ENCODE measurements at regions not wholly inside any gene's neighbourhood (a gene's known extent, or its start where the extent isn't known, plus 50 kb on each side); places are given as distances from the start of the nearest gene placed in this dataset.

DNA sequence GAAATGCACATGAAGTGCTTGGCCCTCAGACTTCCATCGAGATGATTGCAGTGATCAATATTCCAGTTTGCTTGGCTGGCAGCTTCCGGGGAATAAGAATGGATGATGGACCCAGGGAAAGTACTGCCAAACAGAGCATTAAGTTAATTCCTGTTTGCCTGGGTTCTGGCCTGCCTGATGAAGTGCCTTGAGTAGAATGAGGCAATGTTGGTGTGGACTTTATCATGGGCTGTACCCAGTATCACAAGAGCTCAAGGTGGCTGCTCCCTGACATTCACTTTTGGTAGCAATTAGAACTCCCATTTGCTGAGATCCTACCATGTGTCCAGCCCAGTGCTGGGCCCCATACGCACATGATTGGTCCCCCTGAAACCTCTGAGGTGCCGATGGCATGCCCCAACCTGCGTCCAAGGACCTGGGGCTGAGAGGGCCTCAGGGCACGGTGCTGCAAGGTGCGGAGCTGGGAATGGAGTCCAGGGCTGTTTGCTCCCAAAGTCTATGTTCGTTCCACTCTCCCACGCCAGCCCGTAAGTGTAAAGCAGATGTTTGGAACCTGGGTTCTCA is 80.7 kb downstream of the SLC25A47 start:
- intact Hi-C loops (cut with micrococcal nuclease) = no loop called here
- TF ChIP-seq, protein P1, sequence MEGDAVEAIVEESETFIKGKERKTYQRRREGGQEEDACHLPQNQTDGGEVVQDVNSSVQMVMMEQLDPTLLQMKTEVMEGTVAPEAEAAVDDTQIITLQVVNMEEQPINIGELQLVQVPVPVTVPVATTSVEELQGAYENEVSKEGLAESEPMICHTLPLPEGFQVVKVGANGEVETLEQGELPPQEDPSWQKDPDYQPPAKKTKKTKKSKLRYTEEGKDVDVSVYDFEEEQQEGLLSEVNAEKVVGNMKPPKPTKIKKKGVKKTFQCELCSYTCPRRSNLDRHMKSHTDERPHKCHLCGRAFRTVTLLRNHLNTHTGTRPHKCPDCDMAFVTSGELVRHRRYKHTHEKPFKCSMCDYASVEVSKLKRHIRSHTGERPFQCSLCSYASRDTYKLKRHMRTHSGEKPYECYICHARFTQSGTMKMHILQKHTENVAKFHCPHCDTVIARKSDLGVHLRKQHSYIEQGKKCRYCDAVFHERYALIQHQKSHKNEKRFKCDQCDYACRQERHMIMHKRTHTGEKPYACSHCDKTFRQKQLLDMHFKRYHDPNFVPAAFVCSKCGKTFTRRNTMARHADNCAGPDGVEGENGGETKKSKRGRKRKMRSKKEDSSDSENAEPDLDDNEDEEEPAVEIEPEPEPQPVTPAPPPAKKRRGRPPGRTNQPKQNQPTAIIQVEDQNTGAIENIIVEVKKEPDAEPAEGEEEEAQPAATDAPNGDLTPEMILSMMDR (IDR thresholded peaks at IDR 0.05; ENCODE audit: borderline replicate concordance) = no peak
- DNase-seq = no peak
- Histone ChIP-seq H3K4me3 (no peak overlapping the region), H3K27me3 (ENCODE audit: low read depth) (no peaks in the 10 kb centered on the region), H3K27ac (replicated peaks) (no peak overlapping the region), H3K4me1 (peaks cover 30% of the 10 kb centered on the region), H3K9me3 (replicated peaks) (no peaks in the 10 kb centered on the region), H3K36me3 (no peaks in the 10 kb centered on the region)

DNA sequence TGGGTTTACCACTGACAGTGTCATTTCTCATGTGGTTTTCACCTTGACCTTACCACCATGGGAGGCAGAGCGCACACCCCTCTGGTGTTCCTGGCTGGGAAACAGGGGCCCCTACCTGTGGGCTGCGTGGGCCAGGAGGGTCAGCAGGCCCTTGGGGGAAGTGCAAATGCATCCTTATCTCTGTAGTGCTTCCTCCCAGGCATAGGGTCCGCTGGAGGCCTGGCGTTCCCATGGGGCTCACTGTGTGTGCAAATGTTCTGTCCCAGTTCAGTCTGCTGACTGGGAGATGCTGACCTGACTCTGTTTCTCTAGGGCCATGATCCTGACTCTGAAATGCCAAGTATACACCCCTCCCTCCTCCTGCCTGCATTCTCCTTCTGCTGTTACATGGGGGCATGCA is 81.3 kb downstream of the SLC25A47 start:
- intact Hi-C loops (cut with micrococcal nuclease) = no loop called here
- no peak for DNase-seq
- TF ChIP-seq, protein P1 (IDR thresholded peaks at IDR 0.05; ENCODE audit: borderline replicate concordance) = no peak
- Histone ChIP-seq H3K36me3 (no peaks in the 10 kb centered on the region), H3K27ac (replicated peaks) (no peak overlapping the region), H3K27me3 (ENCODE audit: low read depth) (no peaks in the 10 kb centered on the region), H3K4me3 (no peak overlapping the region), H3K9me3 (replicated peaks) (no peaks in the 10 kb centered on the region), H3K4me1 (peaks cover 30% of the 10 kb centered on the region)

DNA sequence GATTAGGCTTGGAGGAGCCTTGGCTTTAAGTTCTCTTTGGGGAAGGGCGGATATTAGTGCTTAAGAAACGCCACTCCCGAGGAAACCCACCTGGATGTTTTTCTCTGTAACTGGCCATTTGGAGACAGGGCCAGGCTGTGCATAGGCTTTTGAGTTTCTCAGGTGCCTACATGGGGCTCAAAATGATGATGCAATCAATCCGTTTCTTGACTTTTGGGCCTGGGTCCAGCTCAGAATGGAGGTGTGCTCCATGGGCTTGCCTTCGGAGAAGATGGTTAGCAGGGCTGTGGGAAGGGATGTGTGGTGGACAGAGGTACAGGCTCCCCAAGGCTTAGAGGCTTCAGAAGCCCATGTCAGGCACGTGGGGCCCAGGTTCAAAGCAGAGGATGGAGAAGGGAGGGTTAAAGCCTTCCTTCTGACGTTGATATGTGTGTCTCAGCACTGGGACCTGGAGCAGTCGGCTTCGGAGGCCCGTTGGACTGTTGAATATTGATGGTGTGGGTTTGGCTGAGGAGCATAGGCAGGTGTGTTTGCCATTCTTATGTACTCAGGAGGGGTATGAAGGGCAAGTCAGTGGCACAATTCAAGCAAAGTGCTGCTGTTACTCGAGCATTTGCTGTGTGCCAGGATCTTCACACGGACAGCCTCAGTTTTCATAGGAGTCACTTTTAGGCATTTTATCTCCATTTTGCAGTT is 82.8 kb downstream of the SLC25A47 start:
- no peaks in the 10 kb centered on the region for H3K27me3 ChIP-seq (ENCODE audit: low read depth)
- intact Hi-C loops (cut with micrococcal nuclease) = no loop called here
- H3K4me3 ChIP-seq = no peak overlapping the region
- no peak overlapping the region for H3K27ac ChIP-seq (replicated peaks)
- no peak for DNase-seq
- H3K9me3 ChIP-seq (replicated peaks) = no peaks in the 10 kb centered on the region
- TF ChIP-seq, protein P1 (IDR thresholded peaks at IDR 0.05; ENCODE audit: borderline replicate concordance) = no peak
- H3K36me3 ChIP-seq = no peaks in the 10 kb centered on the region
- H3K4me1 ChIP-seq = peaks cover 21% of the 10 kb centered on the region

DNA sequence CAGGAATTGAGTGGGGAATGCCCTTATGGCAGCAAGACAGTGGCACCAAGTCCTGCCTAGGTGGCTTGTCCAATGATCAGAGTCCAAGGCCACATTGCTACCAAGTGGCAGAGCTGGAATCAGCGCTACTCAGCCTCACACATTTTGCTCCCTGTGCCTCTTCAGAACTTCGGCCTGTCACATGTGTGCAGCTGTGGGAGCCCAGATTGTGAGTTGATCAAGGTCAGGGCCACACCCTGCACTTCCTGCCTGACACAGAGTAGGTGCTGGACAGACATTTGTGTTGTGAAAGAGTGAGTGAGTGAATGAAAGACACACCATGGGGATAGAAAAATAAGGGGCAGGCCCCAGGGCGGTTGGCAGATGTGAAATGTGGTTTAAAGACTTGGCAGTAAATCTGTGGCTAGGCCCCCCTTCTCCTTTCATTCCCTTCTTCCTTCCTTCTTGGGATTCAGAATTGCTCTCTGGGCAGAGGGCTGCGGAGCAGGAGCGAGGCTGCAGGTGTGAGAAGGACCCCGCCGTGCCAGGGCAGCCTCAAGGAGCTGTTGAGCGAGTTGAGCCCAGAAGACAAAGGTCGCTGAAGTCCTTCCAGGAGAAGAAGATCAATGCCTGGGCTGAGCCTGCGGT is 83.5 kb downstream of the SLC25A47 start:
- intact Hi-C loops (cut with micrococcal nuclease) = no loop called here
- H3K27ac ChIP-seq (replicated peaks) = no peak overlapping the region
- TF ChIP-seq, protein P1 (IDR thresholded peaks at IDR 0.05; ENCODE audit: borderline replicate concordance) = no peak

DNA sequence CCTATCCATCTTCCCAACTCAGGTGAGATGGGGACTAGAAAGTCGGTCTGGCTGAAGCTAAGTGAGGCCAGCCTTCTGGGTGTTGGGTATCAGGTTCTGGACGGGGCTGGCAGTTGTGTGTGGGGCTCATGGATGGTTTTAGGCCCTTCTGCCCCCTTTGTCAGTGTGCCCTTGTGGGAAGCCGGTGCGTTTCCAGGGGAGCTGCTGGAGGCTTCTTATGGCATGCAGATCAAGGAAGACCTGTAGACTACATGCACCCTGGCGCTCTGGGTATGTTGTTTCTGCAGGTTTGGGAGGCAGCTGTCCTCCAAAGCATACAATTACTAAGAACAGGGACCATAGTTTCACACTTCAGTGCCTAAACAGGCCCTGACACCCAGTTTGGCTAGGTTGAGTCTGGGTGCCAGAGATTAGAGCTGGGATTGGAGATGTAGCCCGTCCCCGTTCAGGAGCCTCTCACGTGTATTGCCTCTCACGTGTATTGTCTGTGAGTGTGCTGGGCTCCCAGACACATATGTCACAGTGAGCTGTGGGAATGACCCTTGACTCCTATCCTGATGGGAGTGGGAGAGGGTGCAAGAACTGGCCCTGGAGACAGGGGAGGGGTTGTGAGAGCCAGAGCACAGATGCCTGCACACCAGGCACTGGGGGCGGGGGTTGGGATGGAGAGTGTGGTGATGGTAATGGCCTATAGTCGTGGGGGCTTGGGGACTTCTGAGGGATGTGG is 84.4 kb downstream of the SLC25A47 start:
- TF ChIP-seq, protein P1 (IDR thresholded peaks at IDR 0.05; ENCODE audit: borderline replicate concordance) = no peak
- no peak for DNase-seq
- Histone ChIP-seq H3K9me3 (replicated peaks) (no peaks in the 10 kb centered on the region), H3K27ac (replicated peaks) (no peak overlapping the region), H3K4me1 (peaks cover 16% of the 10 kb centered on the region), H3K4me3 (no peak overlapping the region), H3K27me3 (ENCODE audit: low read depth) (no peaks in the 10 kb centered on the region), H3K36me3 (no peaks in the 10 kb centered on the region)
- intact Hi-C loops (cut with micrococcal nuclease) = no loop called here

More for the DNA sequence above, 83.5 kb downstream of the SLC25A47 start:
- no peak overlapping the region for H3K4me3 ChIP-seq
- peaks cover 21% of the 10 kb centered on the region for H3K4me1 ChIP-seq
- H3K27me3 ChIP-seq (ENCODE audit: low read depth) = no peaks in the 10 kb centered on the region
- H3K9me3 ChIP-seq (replicated peaks) = no peaks in the 10 kb centered on the region
- H3K36me3 ChIP-seq = no peaks in the 10 kb centered on the region
- DNase-seq = no peak

All from left ventricle myocardium inferior (tissue), 1 donor.